IPS-15b (cell line): ENCODE measurements at regions not wholly inside any gene's neighbourhood (a gene's known extent, or its start where the extent isn't known, plus 50 kb on each side); places are given as distances from the start of the nearest gene placed in this dataset.

Experiments used
- H3K27me3 ChIP-seq: one replicate; pipeline ENCODE4 v1.6.1; 2013; ENCODE audit warnings: low read length; ENCODE audit not compliant: control insufficient read depth, insufficient read depth
- H3K36me3 ChIP-seq: one replicate; pipeline ENCODE4 v1.6.1; 2013; ENCODE audit warnings: low read length; ENCODE audit not compliant: control insufficient read depth, insufficient read depth
- H3K4me1 ChIP-seq: one replicate; pipeline ENCODE4 v1.6.1; 2013; ENCODE audit warnings: mild to moderate bottlenecking, low read length; ENCODE audit not compliant: control insufficient read depth, insufficient read depth
- H3K4me3 ChIP-seq: one replicate; pipeline ENCODE4 v1.5.1; 2013; ENCODE audit warnings: low read depth, low read length
- H3K9ac ChIP-seq: one replicate; pipeline ENCODE4 v1.6.1; 2013; ENCODE audit warnings: low read depth, mild to moderate bottlenecking, low read length
- H3K9me3 ChIP-seq: one replicate; pipeline ENCODE4 v1.6.1; 2013; ENCODE audit warnings: mild to moderate bottlenecking, low read length; ENCODE audit not compliant: control insufficient read depth, insufficient read depth

DNA sequence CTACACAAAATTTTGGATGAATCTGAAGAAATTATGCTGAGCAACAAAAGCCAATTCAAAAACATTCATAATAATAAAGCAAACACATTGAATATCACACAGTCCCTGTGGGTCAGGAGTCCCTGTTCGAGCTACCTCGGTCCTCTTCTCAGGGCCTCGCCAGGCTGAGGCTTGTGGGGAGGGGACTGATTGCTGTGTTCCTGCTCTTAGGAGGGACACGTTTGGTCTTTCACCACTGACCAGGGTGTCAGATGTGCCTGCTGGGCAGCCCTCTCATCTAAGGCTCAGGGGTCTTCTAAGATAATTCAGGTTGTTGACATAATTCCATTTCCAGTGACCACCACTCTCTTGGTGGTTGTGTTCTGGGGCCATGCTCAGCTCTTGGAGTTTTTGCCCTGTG lies 233.8 kb upstream of the PPP2R2D start:
- Histone ChIP-seq H3K9me3 (no peaks in the 10 kb centered on the region), H3K9ac (no peak overlapping the region), H3K27me3 (no peaks in the 10 kb centered on the region), H3K4me3 (no peak overlapping the region), H3K4me1 (no peaks in the 10 kb centered on the region), H3K36me3 (no peaks in the 10 kb centered on the region)

DNA sequence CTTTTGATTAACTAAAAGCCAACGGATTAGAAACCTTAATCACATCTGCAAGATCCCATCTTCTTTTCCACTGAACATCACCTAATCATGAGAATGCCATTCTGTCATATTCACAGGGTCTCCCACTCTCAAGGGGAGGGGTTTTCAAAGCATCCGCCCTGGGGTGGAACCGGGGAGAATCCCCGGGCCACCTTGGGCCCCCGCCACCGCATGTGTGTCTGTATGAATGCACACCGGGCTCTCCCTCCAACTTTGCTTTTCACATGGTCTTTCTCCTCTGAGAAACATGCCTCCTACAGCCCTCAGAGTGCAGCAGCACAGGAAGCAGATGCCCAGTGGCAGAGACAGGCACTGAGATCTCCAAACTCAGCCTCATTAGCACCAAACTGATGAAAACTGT lies 233.2 kb upstream of the PPP2R2D start:
- no peaks in the 10 kb centered on the region for H3K4me1 ChIP-seq
- no peaks in the 10 kb centered on the region for H3K36me3 ChIP-seq
- H3K9me3 ChIP-seq: no peaks in the 10 kb centered on the region
- H3K27me3 ChIP-seq: no peaks in the 10 kb centered on the region
- no peak overlapping the region for H3K4me3 ChIP-seq
- H3K9ac ChIP-seq: no peak overlapping the region

- Histone ChIP-seq H3K9me3 (no peaks in the 10 kb centered on the region), H3K4me3 (no peak overlapping the region), H3K36me3 (no peaks in the 10 kb centered on the region), H3K27me3 (no peaks in the 10 kb centered on the region), H3K9ac (no peak overlapping the region), H3K4me1 (no peaks in the 10 kb centered on the region)
These were observed 231.9 kb upstream of the PPP2R2D start for GRCh38 chr10:131668903-131669302.

GRCh38 chr10:131669838-131670237 lies 231.0 kb upstream of the PPP2R2D start:
- no peak overlapping the region for H3K9ac ChIP-seq
- H3K36me3 ChIP-seq: no peaks in the 10 kb centered on the region
- no peaks in the 10 kb centered on the region for H3K27me3 ChIP-seq
- H3K4me1 ChIP-seq: no peaks in the 10 kb centered on the region
- H3K4me3 ChIP-seq: no peak overlapping the region
- no peaks in the 10 kb centered on the region for H3K9me3 ChIP-seq

DNA sequence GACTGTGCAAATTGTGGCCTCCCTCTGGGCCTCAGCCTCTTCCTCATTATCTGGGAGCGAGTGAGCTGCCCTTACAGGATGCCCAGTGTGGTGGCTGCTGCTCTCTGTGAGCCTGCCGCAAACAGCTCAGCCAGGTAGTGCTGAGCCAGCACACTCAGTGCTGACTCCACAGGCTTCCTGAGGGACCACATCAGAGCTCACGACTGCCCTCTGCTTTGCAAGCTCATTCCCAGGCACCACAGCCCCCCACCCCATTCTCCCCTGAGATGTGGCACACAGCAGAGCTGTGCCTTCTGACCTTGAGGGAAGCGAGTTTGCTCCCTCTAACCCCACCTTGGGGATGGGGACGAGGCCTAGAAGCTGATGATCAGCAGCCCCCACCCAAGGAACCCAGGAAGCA lies 230.5 kb upstream of the PPP2R2D start:
- Histone ChIP-seq H3K9ac (no peak overlapping the region), H3K36me3 (no peaks in the 10 kb centered on the region), H3K4me3 (no peak overlapping the region), H3K4me1 (no peaks in the 10 kb centered on the region), H3K9me3 (no peaks in the 10 kb centered on the region), H3K27me3 (no peaks in the 10 kb centered on the region)

DNA sequence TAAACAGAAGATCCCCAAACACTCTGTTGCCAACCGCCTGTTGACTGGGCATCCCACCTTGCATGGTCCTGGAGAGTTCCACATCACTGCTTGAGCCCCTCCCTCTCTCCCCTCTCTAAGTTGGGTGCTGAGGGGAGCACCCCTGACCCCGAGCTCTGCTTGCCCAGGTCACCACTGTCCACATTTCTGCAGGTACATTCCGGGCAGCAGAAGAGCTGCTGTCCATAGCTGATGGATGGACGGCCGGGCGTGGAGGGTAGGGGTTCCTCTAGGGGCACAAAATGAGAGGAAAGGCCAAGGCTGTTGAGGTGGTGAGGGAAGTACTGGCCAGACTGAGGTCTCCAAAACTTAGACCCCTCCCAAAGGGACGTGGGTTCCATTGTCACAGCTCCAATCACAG lies 227.4 kb upstream of the PPP2R2D start:
- peaks cover 5% of the 10 kb centered on the region for H3K27me3 ChIP-seq
- H3K9ac ChIP-seq: no peak overlapping the region
- H3K9me3 ChIP-seq: no peaks in the 10 kb centered on the region
- no peak overlapping the region for H3K4me3 ChIP-seq
- H3K4me1 ChIP-seq: peaks cover 7% of the 10 kb centered on the region
- no peaks in the 10 kb centered on the region for H3K36me3 ChIP-seq

- peaks cover 5% of the 10 kb centered on the region for H3K27me3 ChIP-seq
- H3K36me3 ChIP-seq: no peaks in the 10 kb centered on the region
- peaks cover 7% of the 10 kb centered on the region for H3K4me1 ChIP-seq
- no peak overlapping the region for H3K9ac ChIP-seq
- no peaks in the 10 kb centered on the region for H3K9me3 ChIP-seq
- no peak overlapping the region for H3K4me3 ChIP-seq
These were observed 226.7 kb upstream of the PPP2R2D start for GRCh38 chr10:131674130-131674529.

- Histone ChIP-seq H3K27me3 (peaks cover 5% of the 10 kb centered on the region), H3K9me3 (no peaks in the 10 kb centered on the region), H3K4me1 (peaks cover 7% of the 10 kb centered on the region), H3K9ac (no peak overlapping the region), H3K4me3 (no peak overlapping the region), H3K36me3 (no peaks in the 10 kb centered on the region)
These were observed 225.7 kb upstream of the PPP2R2D start for GRCh38 chr10:131675104-131675503.

DNA sequence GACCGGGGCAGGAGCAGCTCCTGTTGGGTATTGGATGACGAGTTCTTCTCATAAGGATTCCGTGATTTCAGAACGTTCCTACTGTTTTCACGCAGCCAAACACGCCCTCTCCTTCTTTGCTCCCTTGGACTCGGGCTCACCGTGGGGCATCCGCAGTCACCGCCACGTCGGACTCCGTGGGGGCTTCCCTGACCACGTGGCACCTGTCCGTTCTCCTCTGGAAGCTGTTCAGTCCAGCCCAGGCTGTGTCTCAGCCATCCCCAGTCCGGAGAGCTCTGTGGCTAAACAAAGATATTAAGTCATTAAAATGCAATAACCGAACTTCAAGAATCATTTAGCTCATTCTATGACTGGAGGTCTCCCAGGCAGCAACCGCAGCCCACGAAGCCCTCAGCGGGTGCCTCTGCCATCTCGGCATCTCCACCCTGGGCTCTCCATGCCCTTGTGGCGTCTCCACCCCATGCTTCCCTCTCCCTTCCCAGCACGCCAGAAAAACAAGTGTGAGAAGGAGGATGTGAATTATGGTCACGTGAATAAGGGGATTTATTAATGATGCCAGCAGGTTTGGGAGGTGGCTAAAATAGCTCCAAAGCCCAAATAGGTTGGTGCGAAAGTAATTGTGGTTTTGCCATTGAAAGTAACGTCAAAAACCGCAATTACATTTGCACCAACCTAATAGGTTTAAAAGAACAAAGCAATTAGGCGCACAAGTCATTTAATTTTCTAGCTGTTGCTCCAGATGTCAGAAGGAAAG lies 224.6 kb upstream of the PPP2R2D start:
- Histone ChIP-seq H3K36me3 (no peaks in the 10 kb centered on the region), H3K4me3 (peak overlapping the region; percentile 16)

DNA sequence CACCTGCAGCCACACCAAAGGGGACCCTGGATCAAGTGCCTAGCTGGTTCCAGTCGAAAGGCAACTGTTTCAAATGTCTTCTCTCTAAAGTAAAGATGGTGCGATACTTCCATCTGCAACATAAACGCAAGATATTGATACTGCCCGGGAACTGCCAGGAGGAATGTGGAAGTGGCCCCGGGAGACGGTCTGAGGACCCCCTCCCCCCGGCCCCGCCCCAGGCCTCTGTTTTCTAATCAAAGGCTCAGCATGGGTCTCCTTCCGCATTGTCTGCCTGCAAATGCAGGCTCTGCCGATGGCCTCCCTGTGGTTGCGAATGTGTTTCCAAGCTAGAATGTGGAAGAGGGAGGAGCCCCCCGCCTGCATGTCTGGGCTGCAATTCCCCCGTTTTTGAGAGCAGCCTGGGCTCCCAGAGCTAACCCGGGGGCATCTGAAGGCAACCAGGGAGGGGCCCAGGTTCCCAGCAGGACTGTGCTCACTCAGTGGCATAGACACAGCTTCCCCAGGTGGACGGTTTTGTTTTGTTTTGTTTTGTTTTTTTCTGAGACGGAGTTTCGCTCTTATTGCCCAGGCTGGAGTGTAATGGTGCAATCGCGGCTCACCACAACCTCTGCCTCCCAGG lies 223.9 kb upstream of the PPP2R2D start:
- H3K9ac ChIP-seq: no peak overlapping the region
- H3K27me3 ChIP-seq: peaks cover 7% of the 10 kb centered on the region
- peaks cover 7% of the 10 kb centered on the region for H3K4me1 ChIP-seq
- peak overlapping the region; percentile 16 for H3K4me3 ChIP-seq
- H3K36me3 ChIP-seq: no peaks in the 10 kb centered on the region
- H3K9me3 ChIP-seq: no peaks in the 10 kb centered on the region

More for the DNA sequence above, 224.6 kb upstream of the PPP2R2D start:
- H3K9ac ChIP-seq: no peak overlapping the region
- H3K27me3 ChIP-seq: peaks cover 7% of the 10 kb centered on the region
- no peaks in the 10 kb centered on the region for H3K9me3 ChIP-seq
- peaks cover 7% of the 10 kb centered on the region for H3K4me1 ChIP-seq

- Histone ChIP-seq H3K36me3 (no peaks in the 10 kb centered on the region), H3K9me3 (no peaks in the 10 kb centered on the region), H3K9ac (no peak overlapping the region), H3K4me3 (no peak overlapping the region), H3K27me3 (peaks cover 7% of the 10 kb centered on the region), H3K4me1 (peaks cover 7% of the 10 kb centered on the region)
These were observed 223.1 kb upstream of the PPP2R2D start for GRCh38 chr10:131677671-131678070.

DNA sequence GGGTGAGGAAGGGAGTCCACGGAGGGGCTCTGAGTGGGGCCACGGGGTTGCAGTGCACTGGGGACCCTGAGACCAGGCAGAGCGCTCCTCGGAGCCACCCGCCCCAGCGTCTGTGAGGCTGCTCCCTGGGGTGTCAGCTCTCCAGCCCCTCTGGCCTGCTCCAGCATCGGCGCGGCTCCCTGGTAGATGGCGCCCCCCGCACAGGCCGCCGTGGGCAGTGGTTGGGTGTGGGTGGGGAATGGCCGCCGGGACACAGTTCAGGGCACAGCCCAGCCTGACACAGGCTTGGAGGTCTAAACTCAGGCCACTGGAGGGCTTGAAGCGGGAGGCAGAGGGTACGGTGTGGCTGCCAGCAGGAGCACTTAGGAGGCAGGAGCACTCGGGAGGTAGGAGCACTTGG lies 222.6 kb upstream of the PPP2R2D start:
- H3K27me3 ChIP-seq: peaks cover 7% of the 10 kb centered on the region
- no peak overlapping the region for H3K9ac ChIP-seq
- H3K36me3 ChIP-seq: no peaks in the 10 kb centered on the region
- H3K4me3 ChIP-seq: no peak overlapping the region
- peaks cover 7% of the 10 kb centered on the region for H3K4me1 ChIP-seq
- no peaks in the 10 kb centered on the region for H3K9me3 ChIP-seq
